Activated naive CD8-positive, alpha-beta T cell treated with anti-CD3 and anti-CD28 coated beads, Interleukin-2, amount 50 U/mL, for 16 hours (primary cell): ENCODE measurements at regions not wholly inside any gene's neighbourhood (a gene's known extent, or its start where the extent isn't known, plus 50 kb on each side); places are given as distances from the start of the nearest gene placed in this dataset.

Experiments
- DNase-seq: peaks from one replicate; pipeline ENCODE4 v3.0.0-alpha.2; 2020; ENCODE audit warnings: low read depth, low spot score

DNA sequence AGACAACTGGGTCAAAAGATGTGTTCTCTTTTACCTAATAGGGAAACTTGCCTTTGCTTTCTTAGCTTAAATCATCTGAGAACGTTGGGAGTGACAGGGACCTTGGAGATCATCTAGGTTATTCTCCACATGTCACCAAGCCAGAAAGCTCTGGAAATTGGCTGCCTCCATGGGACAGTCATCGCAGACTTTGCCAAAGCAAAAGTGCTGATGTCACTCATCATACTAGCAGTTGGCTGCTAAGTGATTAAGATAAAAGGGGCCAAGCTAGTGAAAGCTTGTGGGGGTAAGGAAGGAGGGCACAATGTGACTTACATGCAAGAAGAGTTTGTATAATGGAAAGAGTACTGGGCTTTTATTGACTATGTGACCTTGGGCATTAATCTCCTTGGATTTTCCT, 198.0 kb upstream of the PFN2 start:
- DNase-seq: no peak

DNA sequence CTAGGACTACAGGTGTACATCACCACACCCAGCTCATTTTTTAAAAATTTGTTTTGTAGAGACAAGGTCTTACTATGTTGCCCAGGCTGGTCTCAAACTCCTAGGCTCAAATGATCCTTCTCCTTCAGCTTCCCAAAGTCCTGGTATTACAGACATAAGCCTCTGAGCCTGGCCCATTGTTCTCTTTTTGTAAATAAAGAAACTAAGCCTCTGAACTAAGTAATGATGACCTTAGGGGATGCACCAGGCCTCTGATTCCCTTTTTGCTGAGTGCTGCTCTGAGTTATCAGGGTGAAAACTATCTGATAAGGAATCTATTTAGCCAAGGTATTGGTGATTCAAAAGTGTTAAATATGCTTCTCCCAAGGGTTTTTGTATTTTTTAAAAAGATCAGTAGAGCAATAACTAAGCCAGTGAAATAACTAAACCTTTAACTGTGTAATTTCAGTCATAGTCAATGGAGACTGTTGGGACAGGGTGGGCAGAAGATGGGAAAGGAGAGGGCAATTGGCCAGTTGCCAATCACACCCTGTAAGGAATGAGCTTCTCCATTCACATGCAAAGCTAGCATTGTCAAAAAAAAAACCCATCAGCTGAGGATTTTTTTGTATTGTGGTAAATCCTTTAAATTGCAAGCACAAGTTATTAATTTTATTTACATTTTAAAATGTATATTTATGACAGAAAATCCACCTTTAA, 194.8 kb upstream of the PFN2 start:
- DNase-seq: no peak

DNA sequence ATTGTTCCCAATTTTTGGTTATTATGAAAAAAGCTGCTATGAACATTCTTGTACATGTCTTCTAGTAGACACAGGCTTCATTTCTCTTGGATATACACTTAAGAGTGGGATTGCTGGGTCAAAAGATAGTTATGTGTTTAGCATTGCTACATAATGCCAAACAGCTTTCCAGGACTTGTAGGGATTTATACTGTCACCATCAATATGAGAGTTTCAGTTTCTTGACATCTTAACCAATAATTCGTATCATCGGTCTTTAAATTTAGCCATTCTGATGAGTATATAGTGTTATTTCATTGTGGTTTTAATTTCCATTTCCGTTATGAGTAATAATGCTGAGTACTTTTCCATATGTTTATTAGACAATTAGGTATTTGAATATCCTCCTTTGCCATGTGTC, 190.3 kb upstream of the PFN2 start:
- DNase-seq: no peak

DNA sequence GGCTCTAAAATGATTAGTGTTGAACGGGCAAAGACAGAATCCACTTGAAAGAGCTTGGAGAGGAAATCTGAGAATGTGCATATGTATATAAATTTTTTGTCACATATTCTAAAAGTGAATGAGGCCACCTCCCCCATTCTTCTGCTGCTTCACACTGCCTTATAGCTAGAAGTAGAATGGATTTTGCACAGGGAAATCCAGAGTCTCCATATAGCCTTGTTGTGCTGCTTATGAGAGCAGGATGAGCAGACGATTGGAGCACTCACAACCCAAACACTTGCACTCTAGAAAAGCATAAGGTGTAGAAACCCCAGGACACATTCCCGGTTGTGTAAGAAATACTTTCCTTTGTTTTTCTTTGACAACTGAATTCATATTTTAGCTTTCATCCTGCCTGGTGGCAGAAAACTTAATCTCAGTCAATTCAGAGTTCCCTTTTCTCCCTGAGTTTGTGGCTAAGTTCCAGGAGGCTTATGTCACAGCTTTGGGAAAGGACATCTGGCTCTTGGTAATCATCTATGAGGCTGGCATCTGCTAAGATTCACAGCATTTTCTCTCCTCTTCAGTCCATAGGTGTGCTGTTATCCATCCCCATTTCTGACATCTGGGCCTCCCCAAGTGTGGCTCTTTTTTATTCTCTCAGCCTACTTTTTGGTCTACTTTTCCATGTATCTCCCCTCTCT, 188.4 kb upstream of the PFN2 start:
- no peak for DNase-seq

DNA sequence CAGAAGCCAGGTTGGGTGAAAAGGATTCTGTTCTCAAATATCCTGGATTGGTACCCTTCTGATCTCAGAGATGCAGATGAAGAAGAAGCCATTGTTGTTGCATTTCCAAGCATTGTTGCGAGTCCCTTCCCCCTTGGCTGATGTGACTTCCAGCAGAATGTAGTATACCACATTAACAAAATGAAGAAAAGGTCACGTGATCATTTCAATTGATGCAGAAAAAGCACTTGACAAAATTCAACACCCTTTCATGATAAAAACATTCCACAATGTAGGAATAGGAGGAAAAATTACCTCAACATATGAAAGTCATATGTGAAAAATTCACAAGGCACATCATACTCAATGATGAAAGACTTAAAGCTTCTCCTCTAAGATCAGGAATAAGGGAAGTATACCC, 181.9 kb upstream of the PFN2 start:
- DNase-seq: no peak

DNA sequence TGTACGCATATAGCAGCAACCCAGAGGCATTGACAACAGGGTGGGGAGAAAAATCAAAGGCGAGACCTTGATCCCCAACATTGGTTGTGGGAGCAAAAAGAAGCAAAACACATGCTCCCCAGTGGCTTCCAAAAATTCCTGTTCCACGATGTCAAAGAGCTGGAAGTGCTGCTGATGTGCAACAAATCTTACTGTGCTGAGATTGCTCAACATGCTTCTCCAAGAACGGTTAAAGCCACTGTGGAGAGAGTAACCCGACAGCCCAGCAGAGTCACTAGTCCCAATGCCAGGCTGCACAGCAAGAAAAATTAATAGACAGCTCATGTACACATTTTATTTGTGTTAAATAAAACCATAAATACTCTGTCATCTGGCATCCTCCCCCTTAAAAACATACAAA, 179.9 kb upstream of the PFN2 start:
- no peak for DNase-seq

DNA sequence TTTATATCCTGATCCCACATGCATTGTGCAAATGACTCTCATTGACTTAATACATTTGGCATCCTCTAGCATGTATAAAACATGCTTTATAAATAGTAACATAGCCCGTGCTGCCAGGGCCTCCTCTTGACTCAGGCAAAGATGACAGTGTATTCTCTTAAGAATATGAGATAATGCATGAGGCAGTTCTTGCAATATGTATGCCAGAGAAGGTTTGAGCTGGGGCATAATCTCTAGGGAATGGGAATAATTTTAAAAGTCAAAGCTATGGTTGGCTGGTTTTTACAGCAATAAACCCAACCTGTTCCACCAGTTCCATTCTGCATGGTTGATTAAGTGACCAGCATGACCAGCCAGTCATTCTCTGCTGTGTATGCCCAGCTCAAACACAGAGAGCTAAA, 179.0 kb upstream of the PFN2 start:
- no peak for DNase-seq

DNA sequence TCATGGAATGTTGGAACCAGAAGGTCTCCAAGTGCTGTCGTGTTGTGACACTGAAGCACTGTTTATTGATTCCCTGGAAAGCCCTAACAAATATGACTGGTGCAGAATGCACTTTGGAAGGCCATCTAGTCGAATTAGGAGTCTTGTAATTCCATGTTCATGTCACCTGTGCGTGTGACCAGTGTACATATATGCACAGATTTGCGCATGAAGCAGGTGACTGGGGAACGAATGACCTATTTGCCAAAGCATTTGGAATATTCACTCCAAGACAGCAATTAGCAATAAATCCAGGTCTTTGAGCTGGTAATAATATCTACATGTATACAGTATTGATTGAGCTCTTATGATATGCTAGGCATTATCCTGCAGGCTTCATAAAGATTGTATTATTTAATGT, 177.5 kb upstream of the PFN2 start:
- DNase-seq: no peak

DNA sequence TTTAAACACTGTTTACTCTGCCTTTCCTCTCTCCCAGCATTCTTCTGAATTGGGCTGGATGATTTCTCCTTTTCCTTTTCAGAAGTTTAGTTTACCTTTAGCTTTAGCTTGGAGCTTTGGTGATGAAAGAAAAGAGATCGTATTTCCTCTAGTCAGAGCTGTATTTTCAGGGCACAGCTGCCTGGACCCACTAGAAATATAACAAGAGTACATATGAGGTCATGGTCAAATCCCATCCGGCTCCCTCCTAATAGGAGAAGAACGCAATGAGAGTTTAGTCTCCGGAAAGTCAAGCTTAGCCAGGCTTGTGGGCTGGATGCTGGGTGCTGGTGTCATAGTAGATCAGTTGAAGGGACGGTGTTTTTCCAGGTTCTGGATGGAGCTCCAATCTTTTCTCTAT, 177.1 kb upstream of the PFN2 start:
- no peak for DNase-seq

DNA sequence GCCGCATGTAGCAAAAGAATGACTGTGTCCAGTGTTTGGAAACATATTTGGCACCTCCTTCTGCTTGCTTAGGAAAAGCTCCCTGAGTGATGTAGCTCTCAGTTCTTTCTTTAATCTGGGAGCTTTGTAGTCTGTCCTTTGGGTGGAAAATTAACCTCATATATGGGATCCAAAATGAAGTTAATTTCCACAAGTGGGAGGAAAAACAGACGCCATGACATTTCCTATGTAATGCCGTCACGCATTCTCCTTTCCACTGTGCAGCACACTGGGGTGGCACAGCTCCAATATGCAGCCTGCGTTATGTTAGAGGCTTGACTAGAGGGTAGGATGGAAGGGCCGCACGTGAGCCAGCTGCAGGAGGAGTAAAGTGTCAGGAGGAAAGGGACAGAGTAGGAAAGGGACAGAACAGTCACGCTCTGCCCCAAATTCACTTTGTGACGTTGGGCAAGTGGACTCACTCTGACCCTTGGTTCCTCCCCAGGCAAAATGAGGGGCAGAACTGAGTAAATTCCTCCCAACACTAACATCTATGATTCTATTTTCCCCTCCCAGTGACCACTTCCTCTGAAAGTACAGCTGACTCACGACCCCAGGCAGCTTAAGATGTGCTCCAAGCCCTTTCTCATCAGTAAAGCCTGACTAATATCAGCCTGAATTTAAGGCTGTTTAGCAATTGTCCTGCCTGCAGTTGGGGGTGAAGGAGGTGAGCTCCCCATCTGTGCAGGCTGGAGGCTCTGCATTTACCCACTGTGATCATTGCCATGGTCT, 176.5 kb upstream of the PFN2 start:
- no peak for DNase-seq

DNA sequence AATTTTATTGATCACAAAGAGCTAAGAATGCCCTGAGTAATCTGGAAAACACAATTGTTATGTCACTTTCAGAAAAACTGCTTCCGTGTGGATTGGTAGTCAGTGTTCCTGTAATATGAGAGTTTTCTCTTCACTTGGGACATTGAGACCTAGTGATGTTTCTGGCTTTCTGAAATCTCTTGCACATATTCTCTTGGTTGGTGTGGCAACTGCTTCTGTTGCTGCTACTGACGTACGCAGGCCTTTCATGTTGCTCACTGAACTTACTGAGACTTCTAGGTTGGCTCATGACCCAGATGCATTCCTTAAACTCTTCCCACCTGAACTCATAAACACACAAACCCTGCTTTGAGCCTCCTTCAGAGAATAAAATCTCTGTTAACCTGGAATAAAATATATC, 175.0 kb upstream of the PFN2 start:
- DNase-seq: no peak

DNA sequence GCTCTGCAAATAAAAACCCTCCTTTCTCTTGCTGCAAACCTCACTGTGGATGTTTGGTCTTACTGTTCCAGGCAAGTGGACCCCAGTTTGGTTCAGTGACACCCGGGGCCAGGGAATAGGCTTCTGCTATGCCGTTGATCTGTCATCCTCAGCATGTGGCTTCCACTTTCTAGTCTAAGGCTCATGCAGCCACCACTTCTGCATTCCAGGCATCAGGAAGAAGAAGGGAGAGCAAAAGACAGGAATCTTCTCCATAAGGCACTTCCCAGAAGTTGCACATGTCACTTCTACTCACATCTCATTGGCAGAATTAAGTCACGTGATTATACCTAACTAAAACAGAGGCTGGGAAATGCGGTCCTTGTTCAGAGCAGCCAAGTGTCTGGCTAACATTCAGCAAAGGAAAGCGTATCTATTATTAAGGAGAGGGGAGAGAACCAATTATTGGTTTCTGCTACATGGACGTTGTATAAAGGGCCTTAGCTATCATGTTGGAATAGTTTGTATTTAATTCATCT, 173.6 kb upstream of the PFN2 start:
- DNase-seq: no peak

DNA sequence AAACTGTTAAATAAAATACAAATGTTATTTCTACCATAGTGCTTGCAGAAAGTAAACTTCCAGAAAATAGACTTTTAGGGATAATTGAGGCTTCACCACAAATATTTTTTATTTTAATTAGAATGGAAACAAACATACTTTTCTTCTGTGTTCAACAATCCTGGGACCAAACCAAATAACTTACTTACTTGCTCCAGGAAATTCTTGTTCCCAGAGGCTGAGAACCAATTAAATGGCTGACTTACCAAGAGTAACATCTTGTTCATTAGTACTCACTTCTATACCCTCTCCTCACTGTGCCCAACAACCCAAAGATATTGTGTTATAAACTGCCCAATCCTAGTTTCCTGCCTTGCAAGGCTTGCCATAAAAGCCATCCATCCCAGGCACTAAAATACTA, 172.2 kb upstream of the PFN2 start:
- no peak for DNase-seq

DNA sequence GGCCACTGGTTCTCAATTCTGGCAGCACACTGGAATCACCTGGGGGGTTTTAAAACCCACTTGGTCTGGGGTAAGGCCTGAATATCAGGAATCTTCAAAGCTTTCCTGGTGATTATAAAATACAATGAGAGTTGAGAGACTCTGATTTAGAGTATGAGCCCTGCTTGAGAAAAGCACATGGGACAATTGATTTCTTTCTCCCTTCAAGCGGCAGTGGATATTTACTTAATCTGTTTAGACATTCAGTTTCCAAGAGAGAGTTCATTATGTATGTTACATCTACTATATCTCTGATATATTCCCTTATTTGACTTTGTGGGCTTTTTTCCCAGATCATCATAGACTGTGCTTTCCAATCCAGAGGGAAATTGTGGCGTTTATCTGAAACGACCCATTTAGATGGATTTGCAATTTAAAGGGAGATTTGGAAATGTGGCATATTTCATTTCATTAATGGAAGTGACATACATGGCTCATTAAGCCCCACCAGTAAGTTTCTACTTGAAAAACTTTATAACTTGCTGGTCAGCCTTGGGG, 171.2 kb upstream of the PFN2 start:
- DNase-seq: no peak

DNA sequence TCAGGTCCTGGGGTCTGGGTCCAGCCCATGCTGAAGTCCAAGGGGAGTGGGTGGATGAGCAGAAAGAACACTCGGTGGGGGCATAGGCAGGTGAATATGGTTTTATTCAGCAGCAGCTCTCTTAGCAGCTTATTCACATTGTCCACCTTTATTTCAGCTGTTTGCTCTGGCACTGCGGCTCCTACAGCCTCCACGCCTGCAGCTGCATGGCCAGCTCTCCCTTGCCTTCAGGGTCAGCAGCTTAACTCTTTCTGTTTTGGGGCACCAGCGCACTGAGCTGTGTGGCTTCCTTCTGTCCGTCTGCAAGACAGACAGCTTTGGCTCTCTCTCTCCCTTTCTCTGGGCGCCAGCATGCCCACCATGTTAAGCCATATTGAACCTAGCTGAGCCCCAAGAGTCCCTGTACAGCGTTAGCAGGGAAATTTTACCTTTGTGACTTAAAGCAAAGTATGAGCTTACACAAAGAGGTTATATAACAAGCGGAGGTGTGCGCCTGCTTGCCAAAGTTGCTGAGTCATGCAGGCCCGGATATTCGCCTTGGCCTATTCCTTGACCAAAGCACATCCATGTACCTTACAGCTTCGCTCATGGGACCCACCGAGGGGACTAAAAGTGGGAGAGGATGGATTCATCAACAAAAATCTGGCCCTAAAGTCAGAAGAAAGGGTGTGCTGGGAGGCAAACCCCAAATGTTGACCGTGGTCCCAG, 170.1 kb upstream of the PFN2 start:
- no peak for DNase-seq

DNA sequence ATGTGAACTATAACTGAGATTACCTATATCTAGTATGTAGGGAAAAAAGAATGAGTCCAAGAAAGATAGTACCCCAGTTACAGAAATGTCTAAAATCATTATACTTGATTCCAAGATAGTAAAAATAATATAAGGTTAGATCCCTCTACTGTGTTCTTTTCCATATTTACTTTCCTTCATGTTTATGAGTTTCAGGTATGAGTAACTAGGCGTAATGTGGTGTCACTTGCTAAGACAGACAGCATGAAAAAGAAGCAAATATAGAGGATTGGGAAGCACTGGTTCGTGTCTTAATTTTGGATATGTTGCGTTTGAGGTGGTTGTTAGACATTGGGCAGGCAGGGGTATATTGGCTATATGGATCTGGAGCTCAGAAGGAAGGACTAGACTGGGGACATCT, 168.1 kb upstream of the PFN2 start:
- no peak for DNase-seq

DNA sequence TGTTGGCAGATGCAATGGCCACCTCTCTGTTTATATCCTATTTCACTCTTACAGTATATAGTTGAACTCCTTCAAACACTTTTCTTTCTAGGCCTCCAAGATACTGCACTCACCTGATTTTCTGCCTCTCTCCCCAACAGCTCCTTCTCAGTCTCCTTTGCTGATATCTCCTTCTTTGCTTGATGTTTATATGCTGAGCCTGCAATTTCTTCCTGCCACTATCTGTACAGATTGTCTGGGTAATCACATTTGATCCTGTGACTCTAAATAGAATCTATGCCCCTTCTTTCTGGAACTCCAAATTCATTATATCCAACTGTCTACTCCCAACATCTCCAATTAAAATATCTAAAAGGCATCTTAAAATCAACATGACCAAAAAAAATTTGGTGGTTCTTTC, 165.5 kb upstream of the PFN2 start:
- DNase-seq: no peak

DNA sequence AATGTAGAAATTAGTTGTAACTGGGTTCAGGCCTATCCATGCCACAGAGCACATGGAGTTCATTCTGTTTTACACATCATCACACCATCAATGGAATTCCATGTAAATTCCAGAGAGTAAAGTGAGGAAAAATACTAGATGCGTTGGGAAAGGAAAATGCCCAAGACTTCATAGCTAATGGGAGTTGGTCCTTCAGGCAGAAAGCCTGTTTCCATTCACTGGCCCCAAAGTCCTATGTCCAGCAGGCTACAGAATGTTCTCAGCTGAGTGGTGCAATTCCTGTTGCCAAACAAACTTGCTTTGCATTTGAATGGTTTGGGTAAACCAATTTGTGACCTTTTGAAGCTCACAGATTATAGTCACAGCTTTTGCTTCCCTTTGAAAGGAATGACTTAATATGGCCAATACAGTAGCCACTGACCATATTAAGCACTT, 164.6 kb upstream of the PFN2 start:
- no peak for DNase-seq

DNA sequence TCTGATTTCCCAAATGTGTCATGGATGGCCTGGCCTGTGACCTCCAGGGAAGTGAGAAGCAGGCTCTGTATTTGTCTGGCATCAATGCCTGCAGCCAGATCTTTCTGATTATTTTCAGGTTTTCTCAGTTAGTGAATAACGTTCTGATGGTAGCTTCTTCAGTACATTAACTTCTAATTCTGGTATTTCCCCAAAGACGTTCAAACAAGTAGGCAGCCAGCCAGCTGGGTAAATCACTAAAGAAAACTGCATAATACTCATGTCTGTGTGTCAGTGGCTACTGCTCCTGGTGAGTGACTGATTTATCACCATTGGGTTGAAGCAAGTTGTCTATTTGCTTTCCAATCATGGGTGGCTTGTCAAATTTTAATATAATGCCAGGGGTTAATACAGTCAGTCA, 162.6 kb upstream of the PFN2 start:
- DNase-seq: no peak

DNA sequence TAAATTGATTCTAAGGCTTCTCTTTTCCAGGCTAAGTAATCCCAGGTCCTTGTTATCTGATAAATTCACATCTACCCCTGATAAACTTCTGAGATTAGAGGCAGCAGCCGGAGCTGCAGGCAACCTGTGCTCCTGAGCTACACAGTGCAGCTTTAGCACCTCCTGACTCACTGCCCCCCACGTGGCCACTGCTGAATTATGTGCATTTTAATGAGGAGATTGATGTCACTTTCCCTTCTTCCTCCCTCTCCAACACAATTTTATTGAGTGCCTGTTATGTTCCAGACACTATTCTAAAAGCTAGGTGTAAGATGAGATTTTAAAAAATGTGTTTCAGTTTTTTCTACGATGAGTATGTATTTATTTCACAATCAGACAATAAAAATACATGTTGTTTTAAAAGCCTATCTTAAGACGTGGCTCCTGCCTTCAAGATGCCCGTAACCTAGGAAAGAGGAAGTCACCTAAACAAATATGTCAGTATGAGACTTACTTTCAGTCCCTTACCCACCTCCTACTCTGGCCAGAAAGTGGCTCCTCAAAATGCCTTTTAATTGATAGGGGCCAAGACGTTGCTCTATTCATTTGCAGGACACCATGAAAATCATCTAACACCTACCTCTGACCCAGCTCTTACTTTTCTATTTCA, 161.5 kb upstream of the PFN2 start:
- DNase-seq: no peak

DNA sequence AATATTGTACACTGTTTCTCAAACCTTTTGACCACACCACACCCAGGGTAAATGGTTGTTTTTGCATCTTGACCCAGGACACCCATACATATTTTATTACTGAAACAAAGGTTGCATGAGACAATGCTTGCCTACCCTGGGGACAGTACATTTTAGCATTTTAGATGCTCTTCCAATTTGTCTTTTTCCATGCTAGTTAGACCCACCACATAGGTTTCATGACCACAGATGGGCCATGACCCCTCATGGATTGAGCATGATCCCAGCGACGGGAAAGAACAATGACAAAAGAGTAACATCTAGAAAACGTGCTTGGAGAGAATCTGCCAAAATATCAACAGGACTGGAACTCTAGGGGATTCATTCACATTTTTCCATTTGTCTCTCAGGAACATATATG, 161.0 kb upstream of the PFN2 start:
- no peak for DNase-seq
